ENCODE measurements at regions not wholly inside any gene's neighbourhood (a gene's known extent, or its start where the extent isn't known, plus 50 kb on each side); places are given as distances from the start of the nearest gene placed in this dataset.

- Histone ChIP-seq H3K27ac (no peak overlapping the region), H3K9me3 (no peaks in the 10 kb centered on the region), H3K36me3 (no peaks in the 10 kb centered on the region), H3K27me3 (no peaks in the 10 kb centered on the region), H3K4me1 (no peaks in the 10 kb centered on the region), H3K4me3 (no peak overlapping the region)
- TF ChIP-seq POLR2AphosphoS5 (IDR thresholded peaks at IDR 0.05): no peak
- no peak for TF ChIP-seq POLR2A (IDR thresholded peaks at IDR 0.05)
- TF ChIP-seq, protein P1, sequence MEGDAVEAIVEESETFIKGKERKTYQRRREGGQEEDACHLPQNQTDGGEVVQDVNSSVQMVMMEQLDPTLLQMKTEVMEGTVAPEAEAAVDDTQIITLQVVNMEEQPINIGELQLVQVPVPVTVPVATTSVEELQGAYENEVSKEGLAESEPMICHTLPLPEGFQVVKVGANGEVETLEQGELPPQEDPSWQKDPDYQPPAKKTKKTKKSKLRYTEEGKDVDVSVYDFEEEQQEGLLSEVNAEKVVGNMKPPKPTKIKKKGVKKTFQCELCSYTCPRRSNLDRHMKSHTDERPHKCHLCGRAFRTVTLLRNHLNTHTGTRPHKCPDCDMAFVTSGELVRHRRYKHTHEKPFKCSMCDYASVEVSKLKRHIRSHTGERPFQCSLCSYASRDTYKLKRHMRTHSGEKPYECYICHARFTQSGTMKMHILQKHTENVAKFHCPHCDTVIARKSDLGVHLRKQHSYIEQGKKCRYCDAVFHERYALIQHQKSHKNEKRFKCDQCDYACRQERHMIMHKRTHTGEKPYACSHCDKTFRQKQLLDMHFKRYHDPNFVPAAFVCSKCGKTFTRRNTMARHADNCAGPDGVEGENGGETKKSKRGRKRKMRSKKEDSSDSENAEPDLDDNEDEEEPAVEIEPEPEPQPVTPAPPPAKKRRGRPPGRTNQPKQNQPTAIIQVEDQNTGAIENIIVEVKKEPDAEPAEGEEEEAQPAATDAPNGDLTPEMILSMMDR (IDR thresholded peaks at IDR 0.05): no peak
- no peak for TF ChIP-seq EP300 (IDR thresholded peaks at IDR 0.05)
- ATAC-seq: no peak
- 81 to 92% methylated on average over 2 of the region's 2 CpGs for WGBS, 2 donors (ENCODE audit: low coverage in 1 of 2)
Measured at GRCh38 chr5:51013036-51013435, 346.6 kb downstream of the PARP8 start.

- WGBS, 2 donors (ENCODE audit: low coverage in 1 of 2): 90 to 94% methylated on average over 2 of the region's 2 CpGs
- TF ChIP-seq, protein P1 (IDR thresholded peaks at IDR 0.05): no peak
- no peak for TF ChIP-seq POLR2A (IDR thresholded peaks at IDR 0.05)
- no peak for TF ChIP-seq EP300 (IDR thresholded peaks at IDR 0.05)
- no peak for TF ChIP-seq POLR2AphosphoS5 (IDR thresholded peaks at IDR 0.05)
- no peak overlapping the region for H3K4me3 ChIP-seq
- no peaks in the 10 kb centered on the region for H3K36me3 ChIP-seq
- no peaks in the 10 kb centered on the region for H3K4me1 ChIP-seq
- H3K27ac ChIP-seq: no peak overlapping the region
- no peaks in the 10 kb centered on the region for H3K9me3 ChIP-seq
- H3K27me3 ChIP-seq: no peaks in the 10 kb centered on the region
- ATAC-seq: no peak
Measured at GRCh38 chr5:51018423-51018822, 352.0 kb downstream of the PARP8 start.

DNA sequence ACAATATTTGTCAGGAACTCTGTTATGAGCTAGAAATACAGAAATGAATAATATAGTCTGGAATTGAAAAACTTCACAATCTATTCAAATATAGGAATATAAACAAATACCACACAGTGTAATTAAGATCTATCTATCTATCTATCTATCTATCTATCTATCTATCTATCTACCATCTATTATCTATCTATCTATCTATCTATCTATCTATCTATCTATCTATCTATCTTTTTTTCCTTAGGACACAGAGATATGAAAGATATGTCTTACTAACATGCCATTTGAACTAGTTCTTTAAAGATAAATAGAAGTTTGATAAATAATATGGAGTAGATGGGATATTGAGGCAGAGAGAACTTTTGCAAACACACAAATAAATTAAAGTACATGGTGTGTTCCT, 357.8 kb downstream of the PARP8 start:
- Histone ChIP-seq H3K27me3 (no peaks in the 10 kb centered on the region), H3K9me3 (no peaks in the 10 kb centered on the region), H3K4me3 (no peak overlapping the region), H3K36me3 (no peaks in the 10 kb centered on the region), H3K4me1 (no peaks in the 10 kb centered on the region), H3K27ac (no peak overlapping the region)
- no peak for TF ChIP-seq POLR2A (IDR thresholded peaks at IDR 0.05)
- TF ChIP-seq, protein P1 (IDR thresholded peaks at IDR 0.05): no peak
- no peak for TF ChIP-seq POLR2AphosphoS5 (IDR thresholded peaks at IDR 0.05)
- no peak for TF ChIP-seq EP300 (IDR thresholded peaks at IDR 0.05)
- ATAC-seq: no peak

GRCh38 chr5:51027271-51027670, 356.0 kb upstream of the ISL1 start:
- no peaks in the 10 kb centered on the region for H3K9me3 ChIP-seq
- H3K27ac ChIP-seq: no peak overlapping the region
- H3K4me3 ChIP-seq: no peak overlapping the region
- H3K27me3 ChIP-seq: no peaks in the 10 kb centered on the region
- H3K4me1 ChIP-seq: no peaks in the 10 kb centered on the region
- TF ChIP-seq, protein P1 (IDR thresholded peaks at IDR 0.05): no peak
- TF ChIP-seq POLR2A (IDR thresholded peaks at IDR 0.05): no peak
- TF ChIP-seq POLR2AphosphoS5 (IDR thresholded peaks at IDR 0.05): no peak
- no peak for TF ChIP-seq EP300 (IDR thresholded peaks at IDR 0.05)
- WGBS, 2 donors (ENCODE audit: low coverage in 1 of 2): 33% methylated on average over 1 of the region's 1 CpG
- H3K36me3 ChIP-seq: no peaks in the 10 kb centered on the region
- no peak for ATAC-seq

DNA sequence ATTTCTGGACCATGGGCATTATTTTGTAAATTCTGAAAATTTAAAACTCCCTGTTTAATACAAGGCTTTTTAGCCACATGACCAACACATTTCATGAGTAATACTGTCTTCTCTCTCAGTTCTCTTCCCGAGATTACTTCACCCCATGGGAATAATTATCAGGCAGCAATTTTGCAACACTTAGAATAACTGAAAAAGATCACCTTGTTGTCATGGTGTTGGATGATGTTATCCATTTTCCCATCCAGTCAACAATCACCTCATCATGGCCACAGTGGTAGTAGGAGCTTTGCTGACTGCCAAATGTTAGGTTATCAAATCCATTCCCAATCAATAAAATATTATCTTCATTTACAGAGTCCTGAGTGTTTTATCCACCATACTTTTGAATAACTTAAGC, 354.9 kb upstream of the ISL1 start:
- no peaks in the 10 kb centered on the region for H3K9me3 ChIP-seq
- 50% methylated on average over 1 of the region's 1 CpG; no CpG with 5 or more reads in 1 of the 2 donors for WGBS, 2 donors (ENCODE audit: low coverage in 1 of 2)
- TF ChIP-seq EP300 (IDR thresholded peaks at IDR 0.05) (no peak), POLR2AphosphoS5 (IDR thresholded peaks at IDR 0.05) (no peak), POLR2A (IDR thresholded peaks at IDR 0.05) (no peak)
- TF ChIP-seq, protein P1 (IDR thresholded peaks at IDR 0.05): no peak
- H3K27me3 ChIP-seq: no peaks in the 10 kb centered on the region
- H3K4me1 ChIP-seq: no peaks in the 10 kb centered on the region
- no peak for ATAC-seq
- H3K36me3 ChIP-seq: no peaks in the 10 kb centered on the region
- no peak overlapping the region for H3K4me3 ChIP-seq
- H3K27ac ChIP-seq: no peak overlapping the region
